ENCODE measurements at regions not wholly inside any gene's neighbourhood (a gene's known extent, or its start where the extent isn't known, plus 50 kb on each side); places are given as distances from the start of the nearest gene placed in this dataset.

DNA sequence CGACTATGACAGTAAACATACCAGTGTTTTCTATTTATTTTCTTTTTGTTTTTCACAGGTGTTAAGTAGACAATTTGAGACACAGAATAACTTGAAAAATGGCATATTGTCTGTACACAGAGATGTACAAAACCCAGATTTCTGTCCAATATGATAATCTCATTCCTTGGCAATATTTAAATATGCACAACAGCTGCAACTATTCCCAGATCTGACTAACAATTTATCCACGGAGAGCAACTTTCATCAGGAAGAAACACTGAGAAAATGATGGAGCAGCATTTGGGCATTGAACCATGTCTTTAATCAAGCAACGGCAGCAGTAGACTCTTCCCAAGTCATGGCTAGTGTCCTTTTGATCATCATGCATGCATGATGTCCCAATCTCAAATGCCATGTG, 452.6 kb downstream of the ZPLD1 start:
- TF ChIP-seq, protein P1, sequence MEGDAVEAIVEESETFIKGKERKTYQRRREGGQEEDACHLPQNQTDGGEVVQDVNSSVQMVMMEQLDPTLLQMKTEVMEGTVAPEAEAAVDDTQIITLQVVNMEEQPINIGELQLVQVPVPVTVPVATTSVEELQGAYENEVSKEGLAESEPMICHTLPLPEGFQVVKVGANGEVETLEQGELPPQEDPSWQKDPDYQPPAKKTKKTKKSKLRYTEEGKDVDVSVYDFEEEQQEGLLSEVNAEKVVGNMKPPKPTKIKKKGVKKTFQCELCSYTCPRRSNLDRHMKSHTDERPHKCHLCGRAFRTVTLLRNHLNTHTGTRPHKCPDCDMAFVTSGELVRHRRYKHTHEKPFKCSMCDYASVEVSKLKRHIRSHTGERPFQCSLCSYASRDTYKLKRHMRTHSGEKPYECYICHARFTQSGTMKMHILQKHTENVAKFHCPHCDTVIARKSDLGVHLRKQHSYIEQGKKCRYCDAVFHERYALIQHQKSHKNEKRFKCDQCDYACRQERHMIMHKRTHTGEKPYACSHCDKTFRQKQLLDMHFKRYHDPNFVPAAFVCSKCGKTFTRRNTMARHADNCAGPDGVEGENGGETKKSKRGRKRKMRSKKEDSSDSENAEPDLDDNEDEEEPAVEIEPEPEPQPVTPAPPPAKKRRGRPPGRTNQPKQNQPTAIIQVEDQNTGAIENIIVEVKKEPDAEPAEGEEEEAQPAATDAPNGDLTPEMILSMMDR (IDR thresholded peaks at IDR 0.05) = no peak
- TF ChIP-seq ZFX (IDR thresholded peaks at IDR 0.05; ENCODE audit: borderline replicate concordance) = no peak
- H3K27ac ChIP-seq = no peak overlapping the region

DNA sequence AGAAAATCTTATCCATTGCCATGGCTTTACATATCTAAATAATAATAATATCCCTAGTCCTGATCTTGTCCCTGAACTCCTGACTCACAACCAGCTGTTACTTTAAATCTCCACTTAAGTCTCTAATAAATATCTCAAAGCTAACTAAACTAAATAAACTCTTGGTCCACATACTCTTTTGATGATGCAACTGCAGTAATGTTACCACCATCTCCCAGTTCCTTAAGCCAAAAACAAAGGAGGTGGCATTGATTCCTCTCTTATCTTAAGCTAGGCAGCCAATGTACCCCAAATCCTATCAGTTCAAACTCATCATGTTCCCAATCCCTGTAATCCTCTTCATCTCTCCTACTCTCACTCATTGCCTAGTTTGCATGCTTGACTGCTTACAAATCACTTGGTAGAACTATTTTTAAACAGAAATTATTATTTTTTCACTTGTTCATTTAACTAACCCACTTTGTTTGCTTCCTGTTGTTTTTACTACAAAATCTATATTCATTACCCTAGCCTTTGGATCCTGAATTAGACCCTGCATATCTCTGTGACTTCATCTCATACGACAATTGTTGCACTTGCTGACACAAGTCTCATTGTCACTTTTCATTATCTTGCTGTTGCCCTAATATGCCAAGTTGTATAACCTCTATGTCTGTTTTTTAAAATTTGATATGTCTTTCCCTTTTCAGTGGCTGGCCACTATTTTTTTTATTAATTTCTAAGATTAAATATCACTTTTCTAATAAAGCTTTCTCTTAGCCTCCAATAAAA, 462.2 kb downstream of the ZPLD1 start:
- no peak for TF ChIP-seq ZFX (IDR thresholded peaks at IDR 0.05; ENCODE audit: borderline replicate concordance)
- TF ChIP-seq, protein P1 (IDR thresholded peaks at IDR 0.05) = no peak
- H3K27ac ChIP-seq = no peak overlapping the region

DNA sequence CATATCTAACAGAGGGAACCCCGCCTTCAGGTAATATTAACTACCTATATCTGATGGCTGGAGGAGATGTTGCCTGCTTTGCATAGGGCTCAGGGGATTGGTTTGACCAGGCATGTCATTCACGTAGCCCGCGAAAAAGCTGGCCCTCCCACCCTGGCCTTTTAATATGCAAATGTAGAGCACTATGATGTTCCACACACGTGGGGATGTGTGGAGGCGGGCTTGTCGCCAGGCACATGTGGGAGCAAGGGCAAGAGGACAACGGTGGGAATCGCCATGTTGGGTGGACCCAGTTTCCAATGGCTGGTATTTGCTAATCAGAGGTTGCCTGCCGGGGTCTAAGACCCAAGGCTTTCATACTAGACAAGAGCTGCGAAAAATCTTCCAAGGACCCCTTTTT, 469.8 kb downstream of the ZPLD1 start:
- H3K27ac ChIP-seq = no peak overlapping the region
- TF ChIP-seq, protein P1 (IDR thresholded peaks at IDR 0.05) = no peak
- no peak for TF ChIP-seq ZFX (IDR thresholded peaks at IDR 0.05; ENCODE audit: borderline replicate concordance)

DNA sequence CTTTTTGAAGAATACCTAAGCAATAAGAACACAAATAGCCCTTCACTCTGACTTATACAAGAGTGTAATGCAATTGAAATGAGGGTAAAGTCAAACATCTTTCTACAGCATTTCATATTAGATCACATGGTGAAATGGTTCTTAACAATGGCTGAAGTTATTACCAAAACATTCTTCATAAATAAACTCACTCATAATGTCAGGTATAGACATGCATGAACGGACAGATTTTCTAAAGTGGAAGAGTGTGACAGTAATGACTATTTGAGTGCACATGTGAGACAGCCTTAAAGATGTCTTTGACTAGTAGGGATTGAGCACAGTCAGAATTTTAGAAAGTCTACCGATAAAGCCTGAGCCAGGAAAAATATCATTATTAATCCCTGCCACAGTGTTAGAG, 471.0 kb downstream of the ZPLD1 start:
- no peak overlapping the region for H3K27ac ChIP-seq
- TF ChIP-seq, protein P1 (IDR thresholded peaks at IDR 0.05) = no peak
- TF ChIP-seq ZFX (IDR thresholded peaks at IDR 0.05; ENCODE audit: borderline replicate concordance) = no peak

DNA sequence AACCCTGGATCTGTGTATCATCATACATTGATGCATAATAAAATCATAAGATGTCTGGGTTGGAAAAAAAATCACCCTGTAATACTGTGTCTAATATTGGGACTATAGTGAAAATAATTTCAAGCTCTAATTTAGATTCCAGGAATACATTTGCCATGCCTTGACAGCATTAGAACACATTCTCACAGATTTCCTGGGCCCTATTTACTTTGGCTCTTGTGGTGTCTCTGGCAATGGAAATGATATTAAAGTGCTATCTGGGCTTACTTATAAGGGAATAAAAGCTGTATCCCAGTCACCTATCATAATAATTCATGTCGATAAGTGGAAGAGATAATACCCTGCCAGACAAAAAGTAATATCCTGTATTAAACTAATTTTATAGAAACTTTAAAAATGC, 472.0 kb downstream of the ZPLD1 start:
- TF ChIP-seq, protein P1 (IDR thresholded peaks at IDR 0.05) = no peak
- no peak for TF ChIP-seq ZFX (IDR thresholded peaks at IDR 0.05; ENCODE audit: borderline replicate concordance)
- no peak overlapping the region for H3K27ac ChIP-seq

DNA sequence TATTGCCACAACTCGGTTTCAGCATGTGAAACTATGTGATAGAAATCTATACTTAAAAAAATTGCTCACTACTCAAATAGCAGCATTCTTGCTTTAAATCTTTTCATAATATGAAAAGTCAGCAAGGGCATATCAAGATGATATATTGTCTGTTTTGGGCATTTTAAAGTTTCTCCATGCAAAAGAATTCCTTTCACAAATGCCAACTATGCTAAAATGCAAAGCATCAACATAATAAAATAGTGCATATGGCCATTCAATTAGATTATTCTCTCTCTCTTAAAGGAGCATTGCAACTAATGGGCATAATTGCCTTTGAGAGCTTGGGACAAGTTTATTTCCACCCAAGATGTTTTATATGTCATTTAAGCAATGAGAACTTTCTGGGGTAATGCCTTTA, 475.1 kb downstream of the ZPLD1 start:
- no peak overlapping the region for H3K27ac ChIP-seq
- TF ChIP-seq, protein P1 (IDR thresholded peaks at IDR 0.05) = no peak
- no peak for TF ChIP-seq ZFX (IDR thresholded peaks at IDR 0.05; ENCODE audit: borderline replicate concordance)

DNA sequence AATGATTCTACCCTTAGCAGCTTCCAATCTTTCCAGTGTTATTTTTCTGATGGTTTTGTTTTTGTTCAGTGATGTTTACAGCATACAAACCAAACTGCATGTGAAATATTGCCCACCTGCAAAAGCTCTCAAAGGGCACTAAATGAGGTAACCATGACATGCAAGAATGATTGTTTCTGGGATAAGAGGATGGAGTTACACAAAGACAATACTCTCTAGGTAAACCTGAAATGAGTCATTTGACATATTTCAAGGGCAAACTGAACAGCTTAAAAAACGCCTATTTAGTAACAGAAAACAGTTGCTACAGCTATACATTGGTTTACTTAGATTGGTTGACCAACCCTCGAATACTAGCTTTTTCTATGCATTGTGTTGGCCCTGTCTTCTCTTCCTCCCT, 481.7 kb downstream of the ZPLD1 start:
- H3K27ac ChIP-seq = no peak overlapping the region
- TF ChIP-seq ZFX (IDR thresholded peaks at IDR 0.05; ENCODE audit: borderline replicate concordance) = no peak
- TF ChIP-seq, protein P1 (IDR thresholded peaks at IDR 0.05) = no peak

All from 22Rv1 (cell line).